Ramos (cell line): ENCODE measurements at regions not wholly inside any gene's neighbourhood (a gene's known extent, or its start where the extent isn't known, plus 50 kb on each side); places are given as distances from the start of the nearest gene placed in this dataset.
"Not testable (repeated sequence)": the region's sequence is repeated elsewhere in the genome, so short reads cannot be mapped to it uniquely, and the experiment has no call there.

Source experiments
- in situ Hi-C: fragments of 300-500 bp; cut with MboI; formaldehyde crosslinking; loops from one replicate; pipeline ENCODE4 v1.14.3; 2022; ENCODE audit warnings: low sequenced_read_pairs; ENCODE audit not compliant: unreplicated experiment

GRCh38 chr1:47491341-47491753, 53.5 kb downstream of the FOXD2 start:
- in situ Hi-C loops, result no loop called here

- in situ Hi-C loops, result no loop called here
Observed at GRCh38 chr1:47495176-47495713, 57.4 kb downstream of the FOXD2 start.

GRCh38 chr1:47498551-47498950, 60.7 kb downstream of the FOXD2 start:
- in situ Hi-C loops, result no loop called here

GRCh38 chr1:47501069-47501468, 63.2 kb downstream of the FOXD2 start:
- in situ Hi-C loops, result no loop called here

GRCh38 chr1:47502746-47503370, 65.0 kb downstream of the FOXD2 start:
- in situ Hi-C loops, result no loop called here

- in situ Hi-C loops, result not testable (repeated sequence)
Observed at GRCh38 chr1:47504840-47505239, 67.0 kb downstream of the FOXD2 start.

- in situ Hi-C loops, result no loop called here
Observed at GRCh38 chr1:47505267-47505666, 67.4 kb downstream of the FOXD2 start.

GRCh38 chr1:47506053-47506452, 68.2 kb downstream of the FOXD2 start:
- in situ Hi-C loops, result no loop called here

- in situ Hi-C loops, result no loop called here
Observed at GRCh38 chr1:47507144-47507543, 69.3 kb downstream of the FOXD2 start.

- in situ Hi-C loops, result no loop called here
Observed at GRCh38 chr1:47507881-47508701, 70.2 kb downstream of the FOXD2 start.

GRCh38 chr1:47508702-47509431, 71.0 kb downstream of the FOXD2 start:
- in situ Hi-C loops, result no loop called here

GRCh38 chr1:47510282-47510811, 72.5 kb downstream of the FOXD2 start:
- in situ Hi-C loops, result no loop called here

- in situ Hi-C loops, result no loop called here
Observed at GRCh38 chr1:47511825-47512224, 74.0 kb downstream of the FOXD2 start.

GRCh38 chr1:47513393-47513792, 75.5 kb downstream of the FOXD2 start:
- in situ Hi-C loops, result no loop called here

GRCh38 chr1:47514229-47514628, 76.4 kb downstream of the FOXD2 start:
- in situ Hi-C loops, result no loop called here

GRCh38 chr1:47515164-47515789, 77.4 kb downstream of the FOXD2 start:
- in situ Hi-C loops, result no loop called here

GRCh38 chr1:47517946-47518345, 80.1 kb downstream of the FOXD2 start:
- in situ Hi-C loops, result no loop called here

- in situ Hi-C loops, result no loop called here
Observed at GRCh38 chr1:47519491-47519890, 81.6 kb downstream of the FOXD2 start.

GRCh38 chr1:47519971-47520370, 82.1 kb downstream of the FOXD2 start:
- in situ Hi-C loops, result no loop called here
